Left lung (tissue), 4 donors: ENCODE measurements at regions not wholly inside any gene's neighbourhood (a gene's known extent, or its start where the extent isn't known, plus 50 kb on each side); places are given as distances from the start of the nearest gene placed in this dataset.

ENCODE experiments used
- ATAC-seq: fragments of 200-7000 bp; cut with Tn5 transposase; one replicate; pipeline ENCODE4 v1.9.1; 2020; ENCODE audit warnings: moderate library complexity
- DNase-seq, 4 donors: peaks; one replicate each; pipeline ENCODE4 v3.0.0-alpha.2; 2013 to 2020
- H3K27ac ChIP-seq, 2 donors: fragments of 200-600 bp; sonication (generic) in 1 of 2; one replicate each; pipeline versions ENCODE4 v1.5.0 to v1.8.0; 2020 to 2021
- H3K27me3 ChIP-seq, 2 donors: fragments of 200-600 bp; sonication (generic) in 1 of 2; one replicate each; pipeline versions ENCODE4 v1.5.0 to v1.8.0; 2020 to 2021
- H3K36me3 ChIP-seq, 2 donors: fragments of 200-600 bp; sonication (generic) in 1 of 2; one replicate each; pipeline versions ENCODE4 v1.5.0 to v1.8.0; 2020 to 2021
- H3K4me1 ChIP-seq, 2 donors: fragments of 200-600 bp; one replicate each; pipeline ENCODE4 v1.8.0; 2021
- H3K4me3 ChIP-seq, 2 donors: fragments of 200-600 bp; sonication (generic) in 1 of 2; one replicate each; pipeline versions ENCODE4 v1.5.0 to v1.8.0; 2020 to 2021; ENCODE audit warnings: mild to moderate bottlenecking in 1 of 2
- H3K9me3 ChIP-seq, 2 donors: fragments of 200-600 bp; sonication (generic) in 1 of 2; one replicate each; pipeline versions ENCODE4 v1.5.0 to v1.8.0; 2020 to 2021
- intact Hi-C, 2 donors: fragments of 100-400 bp; cut with DNase I; formaldehyde crosslinking; loops; one replicate each; pipeline versions ENCODE4 v1.11.2 to v1.14.2; 2022
- TF ChIP-seq, protein P1 (sequence below), 2 donors: fragments of 200-600 bp; sonication (generic) in 1 of 2; IDR thresholded peaks; one replicate each; pipeline versions ENCODE4 v1.5.0 to v1.8.0; 2021; ENCODE audit warnings: antibody characterized with exemption in 2 of 2
- donor health status: DM: no; HTN: yes; CAD: no.
- donor health status: DM: no; HTN: no; CAD: no.

DNA sequence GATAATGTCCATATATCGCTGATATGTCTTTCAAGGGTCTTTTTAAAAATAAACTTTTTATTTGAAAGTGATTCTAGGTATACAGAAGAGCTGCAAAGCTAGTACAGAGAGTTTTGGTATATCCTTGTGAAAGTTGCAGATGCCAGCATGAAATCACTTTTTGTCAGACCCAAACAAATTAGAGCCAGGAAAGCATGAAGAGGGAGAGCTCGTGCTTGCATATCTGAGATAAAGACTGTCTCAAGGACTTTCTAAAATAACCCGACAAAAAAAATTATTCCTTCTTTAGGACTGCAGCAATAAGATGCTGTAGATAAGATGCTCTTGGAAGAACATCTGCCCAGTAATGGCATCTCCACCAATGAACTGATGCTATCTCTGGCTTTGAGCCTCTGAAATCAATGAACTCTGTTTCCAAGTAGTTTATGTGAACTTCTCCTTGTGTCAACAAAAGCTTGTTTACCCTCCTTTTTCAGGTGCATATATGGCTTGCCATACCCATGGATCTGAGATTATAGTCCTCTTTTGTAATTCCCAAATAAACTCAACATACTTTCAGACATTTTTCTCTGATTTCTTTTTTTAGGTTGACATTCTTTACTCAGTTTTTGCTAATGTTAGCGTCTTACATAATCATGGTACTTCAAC lies 774.6 kb upstream of the FAM98A start:
- H3K4me1 ChIP-seq, result no peaks in the 10 kb centered on the region
- TF ChIP-seq, protein P1, sequence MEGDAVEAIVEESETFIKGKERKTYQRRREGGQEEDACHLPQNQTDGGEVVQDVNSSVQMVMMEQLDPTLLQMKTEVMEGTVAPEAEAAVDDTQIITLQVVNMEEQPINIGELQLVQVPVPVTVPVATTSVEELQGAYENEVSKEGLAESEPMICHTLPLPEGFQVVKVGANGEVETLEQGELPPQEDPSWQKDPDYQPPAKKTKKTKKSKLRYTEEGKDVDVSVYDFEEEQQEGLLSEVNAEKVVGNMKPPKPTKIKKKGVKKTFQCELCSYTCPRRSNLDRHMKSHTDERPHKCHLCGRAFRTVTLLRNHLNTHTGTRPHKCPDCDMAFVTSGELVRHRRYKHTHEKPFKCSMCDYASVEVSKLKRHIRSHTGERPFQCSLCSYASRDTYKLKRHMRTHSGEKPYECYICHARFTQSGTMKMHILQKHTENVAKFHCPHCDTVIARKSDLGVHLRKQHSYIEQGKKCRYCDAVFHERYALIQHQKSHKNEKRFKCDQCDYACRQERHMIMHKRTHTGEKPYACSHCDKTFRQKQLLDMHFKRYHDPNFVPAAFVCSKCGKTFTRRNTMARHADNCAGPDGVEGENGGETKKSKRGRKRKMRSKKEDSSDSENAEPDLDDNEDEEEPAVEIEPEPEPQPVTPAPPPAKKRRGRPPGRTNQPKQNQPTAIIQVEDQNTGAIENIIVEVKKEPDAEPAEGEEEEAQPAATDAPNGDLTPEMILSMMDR (IDR thresholded peaks at IDR 0.05), result no peak
- DNase-seq (no peak), ATAC-seq (no peak)
- H3K36me3 ChIP-seq, result no peaks in the 10 kb centered on the region
- H3K9me3 ChIP-seq, result no peaks in the 10 kb centered on the region
- H3K4me3 ChIP-seq, result no peak overlapping the region
- no peak overlapping the region for H3K27ac ChIP-seq
- intact Hi-C loops, result no loop called here
- H3K27me3 ChIP-seq, result no peaks in the 10 kb centered on the region

DNA sequence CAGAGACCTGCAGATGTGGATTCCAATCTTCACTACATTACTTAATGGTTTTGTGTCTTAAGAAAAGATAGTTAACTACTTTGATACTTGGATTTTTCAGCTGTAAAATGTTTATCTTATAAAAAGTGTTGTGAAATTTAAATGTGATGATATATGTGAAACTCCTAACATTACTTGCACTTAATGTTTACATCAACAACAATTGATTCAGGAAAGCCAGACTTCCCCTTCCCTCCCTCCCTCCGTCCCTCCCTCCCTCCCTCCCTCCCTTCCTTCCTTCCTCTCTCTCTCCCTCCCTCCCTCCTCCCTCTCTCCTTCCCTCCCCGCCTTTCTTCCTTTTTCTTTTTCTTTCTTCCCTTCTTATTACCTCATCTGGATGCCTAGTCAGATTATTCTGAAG lies 773.9 kb upstream of the FAM98A start:
- H3K27ac ChIP-seq, result no peak overlapping the region

DNA sequence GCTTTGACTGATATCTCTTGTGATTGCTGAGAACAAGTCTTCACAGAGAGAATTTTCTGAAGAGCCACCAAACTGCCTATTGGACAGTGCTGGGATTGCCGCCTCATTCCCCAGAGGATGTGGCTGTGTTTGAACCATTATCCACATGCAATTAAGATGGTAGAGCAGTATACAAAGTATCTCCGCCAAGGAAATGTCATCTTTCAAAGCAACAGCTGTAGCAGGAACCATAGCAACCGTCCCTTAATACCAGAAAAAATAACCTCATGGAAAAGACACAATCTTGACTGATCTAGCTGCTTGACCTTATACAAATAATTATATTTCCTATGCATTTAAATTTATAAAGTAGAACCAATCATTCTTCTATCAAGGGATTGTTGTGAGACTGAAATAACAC lies 772.6 kb upstream of the FAM98A start:
- H3K4me1 ChIP-seq, result no peaks in the 10 kb centered on the region
- no peaks in the 10 kb centered on the region for H3K27me3 ChIP-seq
- ATAC-seq (no peak), DNase-seq (no peak)
- H3K9me3 ChIP-seq, result no peaks in the 10 kb centered on the region
- H3K4me3 ChIP-seq, result no peak overlapping the region
- intact Hi-C loops, result no loop called here
- H3K27ac ChIP-seq, result no peak overlapping the region
- TF ChIP-seq, protein P1 (IDR thresholded peaks at IDR 0.05), result no peak
- no peaks in the 10 kb centered on the region for H3K36me3 ChIP-seq

More for the DNA sequence above, 773.9 kb upstream of the FAM98A start:
- ATAC-seq (no peak), DNase-seq (no peak)
- Histone ChIP-seq H3K4me1 (no peaks in the 10 kb centered on the region), H3K27me3 (no peaks in the 10 kb centered on the region), H3K36me3 (no peaks in the 10 kb centered on the region), H3K9me3 (no peaks in the 10 kb centered on the region), H3K4me3 (no peak overlapping the region)
- intact Hi-C loops, result no loop called here
- TF ChIP-seq, protein P1 (IDR thresholded peaks at IDR 0.05), result no peak

DNA sequence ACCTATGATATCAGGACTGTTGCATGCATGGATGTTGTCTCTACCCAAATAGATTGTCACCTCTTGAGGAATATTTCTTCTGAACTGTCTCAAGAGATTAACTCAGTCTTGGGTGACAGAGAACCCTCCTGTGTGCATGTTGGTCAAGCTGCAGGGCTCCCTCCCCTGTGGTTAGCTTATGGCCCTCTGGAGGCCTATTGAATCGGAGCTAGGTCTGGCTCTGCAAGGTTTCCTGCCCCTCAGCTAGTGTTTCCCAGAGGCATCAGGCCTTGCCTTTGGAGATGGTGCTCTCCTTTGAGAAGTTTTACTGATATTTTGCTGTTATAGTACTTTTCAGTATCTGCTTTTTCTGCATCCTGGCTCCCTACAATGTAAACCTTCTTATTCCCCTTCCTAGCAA lies 769.2 kb upstream of the FAM98A start:
- DNase-seq (no peak), ATAC-seq (no peak)
- Histone ChIP-seq H3K36me3 (no peaks in the 10 kb centered on the region), H3K27ac (no peak overlapping the region), H3K4me3 (no peak overlapping the region), H3K4me1 (no peaks in the 10 kb centered on the region), H3K27me3 (no peaks in the 10 kb centered on the region), H3K9me3 (no peaks in the 10 kb centered on the region)
- intact Hi-C loops, result no loop called here
- TF ChIP-seq, protein P1 (IDR thresholded peaks at IDR 0.05), result no peak

DNA sequence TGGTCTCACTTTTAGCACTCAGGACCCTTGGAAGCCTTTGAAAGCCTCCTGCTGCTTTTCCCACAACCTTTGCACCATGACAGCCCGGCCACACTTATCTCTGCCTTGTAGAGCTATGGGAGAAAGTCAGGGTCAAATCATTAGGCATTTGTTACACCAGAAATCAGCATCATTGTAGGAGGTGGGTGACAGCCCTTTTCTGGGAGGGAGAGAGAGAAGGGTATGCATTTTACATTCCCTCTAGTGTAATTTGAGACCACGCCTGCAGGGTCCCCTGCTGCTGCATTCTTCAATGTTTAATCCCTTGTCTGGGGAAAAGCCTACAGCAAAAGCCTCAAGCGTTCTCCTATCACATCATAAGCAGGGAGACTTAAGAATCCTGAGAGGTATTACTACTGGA lies 766.8 kb upstream of the FAM98A start:
- no peaks in the 10 kb centered on the region for H3K9me3 ChIP-seq
- no peaks in the 10 kb centered on the region for H3K27me3 ChIP-seq
- H3K36me3 ChIP-seq, result no peaks in the 10 kb centered on the region
- TF ChIP-seq, protein P1 (IDR thresholded peaks at IDR 0.05), result no peak
- intact Hi-C loops, result no loop called here
- no peaks in the 10 kb centered on the region for H3K4me1 ChIP-seq
- no peak overlapping the region for H3K4me3 ChIP-seq
- DNase-seq, result peak in 1 of 4 donors; percentile 15
- H3K27ac ChIP-seq, result no peak overlapping the region
- ATAC-seq, result no peak
